Adipocyte (in vitro differentiated cells): ENCODE measurements at regions not wholly inside any gene's neighbourhood (a gene's known extent, or its start where the extent isn't known, plus 50 kb on each side); places are given as distances from the start of the nearest gene placed in this dataset.

Source experiments
- DNase-seq: peaks from one replicate; pipeline ENCODE4 v3.0.0-alpha.2; 2015; ENCODE audit warnings: low read depth
- H3K27me3 ChIP-seq: replicated peaks from 2 replicates; pipeline ENCODE4 v1.7.0; 2013; ENCODE audit warnings: mild to moderate bottlenecking, low read length, moderate library complexity; ENCODE audit not compliant: control insufficient read depth, insufficient read depth
- H3K36me3 ChIP-seq: 2 replicates; pipeline ENCODE4 v1.7.0; 2013; ENCODE audit warnings: low read length, mild to moderate bottlenecking, moderate library complexity; ENCODE audit not compliant: control insufficient read depth, insufficient read depth, severe bottlenecking
- H3K4me1 ChIP-seq: 2 replicates; pipeline ENCODE4 v1.7.0; 2013; ENCODE audit warnings: mild to moderate bottlenecking, low read length, moderate library complexity; ENCODE audit not compliant: control insufficient read depth, insufficient read depth
- H3K4me3 ChIP-seq: 2 replicates; pipeline ENCODE4 v1.7.0; 2013; ENCODE audit warnings: mild to moderate bottlenecking, low read length, moderate library complexity
- H3K9ac ChIP-seq: 2 replicates; pipeline ENCODE4 v1.7.0; 2013; ENCODE audit warnings: mild to moderate bottlenecking, low read length, moderate library complexity
- H3K9me3 ChIP-seq: 2 replicates; pipeline ENCODE4 v1.7.0; 2013; ENCODE audit warnings: mild to moderate bottlenecking, low read length, moderate library complexity; ENCODE audit not compliant: control insufficient read depth

- DNase-seq = no peak
- no peak overlapping the region for H3K9ac ChIP-seq
- no peaks in the 10 kb centered on the region for H3K4me1 ChIP-seq
- H3K9me3 ChIP-seq = no peaks in the 10 kb centered on the region
- H3K27me3 ChIP-seq = no peaks in the 10 kb centered on the region
- no peaks in the 10 kb centered on the region for H3K36me3 ChIP-seq
- no peak overlapping the region for H3K4me3 ChIP-seq
Measured at GRCh38 chr15:96878129-96878528, 547.6 kb downstream of the NR2F2 start.

- no peaks in the 10 kb centered on the region for H3K4me1 ChIP-seq
- DNase-seq = no peak
- H3K36me3 ChIP-seq = no peaks in the 10 kb centered on the region
- no peaks in the 10 kb centered on the region for H3K9me3 ChIP-seq
- no peaks in the 10 kb centered on the region for H3K27me3 ChIP-seq
- H3K9ac ChIP-seq = no peak overlapping the region
- H3K4me3 ChIP-seq = no peak overlapping the region
Measured at GRCh38 chr15:96882121-96882772, 551.7 kb downstream of the NR2F2 start.

DNA sequence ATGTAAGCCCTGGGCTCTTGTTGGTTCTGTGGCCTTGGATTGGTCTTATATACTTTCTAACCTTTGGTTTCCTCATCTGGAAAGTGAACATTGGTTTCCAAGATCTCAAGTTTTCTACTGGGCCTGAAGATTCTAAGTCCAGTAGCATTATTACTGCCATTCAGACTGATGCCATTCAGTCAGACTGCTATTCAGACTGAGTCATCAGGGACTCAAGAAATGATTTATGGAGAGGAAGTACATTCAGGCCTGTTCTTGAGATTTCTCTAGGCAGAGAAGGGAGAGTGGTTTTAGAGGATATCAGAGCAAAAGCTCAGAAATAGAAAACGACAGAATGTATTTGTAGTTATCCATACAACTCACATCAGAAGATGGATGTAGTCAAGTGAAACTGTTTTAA lies 557.2 kb downstream of the NR2F2 start:
- H3K4me1 ChIP-seq = peaks cover 4% of the 10 kb centered on the region
- H3K27me3 ChIP-seq = no peaks in the 10 kb centered on the region
- H3K36me3 ChIP-seq = no peaks in the 10 kb centered on the region
- no peak overlapping the region for H3K9ac ChIP-seq
- no peaks in the 10 kb centered on the region for H3K9me3 ChIP-seq
- no peak overlapping the region for H3K4me3 ChIP-seq
- no peak for DNase-seq

- no peaks in the 10 kb centered on the region for H3K27me3 ChIP-seq
- no peak overlapping the region for H3K9ac ChIP-seq
- DNase-seq = no peak
- H3K4me3 ChIP-seq = no peak overlapping the region
- no peaks in the 10 kb centered on the region for H3K9me3 ChIP-seq
- H3K4me1 ChIP-seq = peaks cover 4% of the 10 kb centered on the region
- H3K36me3 ChIP-seq = no peaks in the 10 kb centered on the region
Measured at GRCh38 chr15:96888764-96889163, 558.3 kb downstream of the NR2F2 start.

DNA sequence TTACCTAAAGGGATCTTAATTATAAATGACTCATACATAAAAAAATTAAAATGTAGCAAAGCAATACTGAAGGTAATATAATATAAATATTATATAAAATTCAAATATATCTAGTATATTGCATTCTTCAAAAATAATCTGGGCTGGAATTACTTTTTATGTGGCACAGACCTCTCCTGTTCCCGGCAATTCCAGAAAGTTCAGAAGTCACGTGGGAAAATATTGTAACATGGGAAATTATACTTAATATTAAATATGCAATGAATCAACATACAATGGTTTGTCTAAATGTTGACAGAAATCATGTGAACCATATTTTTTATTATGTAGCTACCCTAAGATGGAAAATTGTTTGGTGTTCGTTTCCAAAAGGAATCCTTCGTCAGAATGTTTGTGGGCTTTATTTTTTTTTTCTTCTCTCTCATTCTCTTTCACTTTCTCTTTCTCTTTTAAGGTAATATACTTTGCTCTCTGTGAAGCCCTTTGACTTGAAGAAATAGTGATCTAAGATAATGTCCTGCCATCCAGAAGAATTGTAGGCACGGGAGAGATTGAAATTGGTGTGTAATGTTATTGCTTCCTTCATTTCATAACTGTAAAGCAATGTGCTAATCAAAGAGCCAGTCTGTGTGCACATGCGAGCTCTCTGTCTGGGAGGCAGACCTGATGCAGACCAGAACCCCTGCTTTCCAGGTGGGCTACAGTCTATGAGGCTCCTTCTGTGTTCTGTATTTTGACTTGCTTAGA lies 559.4 kb downstream of the NR2F2 start:
- Histone ChIP-seq H3K4me3 (peak overlapping the region; percentile 78), H3K27me3 (no peaks in the 10 kb centered on the region), H3K4me1 (peaks cover 4% of the 10 kb centered on the region), H3K9me3 (no peaks in the 10 kb centered on the region), H3K36me3 (no peaks in the 10 kb centered on the region), H3K9ac (peak overlapping the region; percentile 44)
- no peak for DNase-seq

GRCh38 chr15:96891046-96891445 lies 560.5 kb downstream of the NR2F2 start:
- peak overlapping the region; percentile 46 for H3K9ac ChIP-seq
- no peaks in the 10 kb centered on the region for H3K27me3 ChIP-seq
- DNase-seq = no peak
- no peaks in the 10 kb centered on the region for H3K36me3 ChIP-seq
- peaks cover 4% of the 10 kb centered on the region for H3K4me1 ChIP-seq
- peak overlapping the region; percentile 78 for H3K4me3 ChIP-seq
- no peaks in the 10 kb centered on the region for H3K9me3 ChIP-seq

DNA sequence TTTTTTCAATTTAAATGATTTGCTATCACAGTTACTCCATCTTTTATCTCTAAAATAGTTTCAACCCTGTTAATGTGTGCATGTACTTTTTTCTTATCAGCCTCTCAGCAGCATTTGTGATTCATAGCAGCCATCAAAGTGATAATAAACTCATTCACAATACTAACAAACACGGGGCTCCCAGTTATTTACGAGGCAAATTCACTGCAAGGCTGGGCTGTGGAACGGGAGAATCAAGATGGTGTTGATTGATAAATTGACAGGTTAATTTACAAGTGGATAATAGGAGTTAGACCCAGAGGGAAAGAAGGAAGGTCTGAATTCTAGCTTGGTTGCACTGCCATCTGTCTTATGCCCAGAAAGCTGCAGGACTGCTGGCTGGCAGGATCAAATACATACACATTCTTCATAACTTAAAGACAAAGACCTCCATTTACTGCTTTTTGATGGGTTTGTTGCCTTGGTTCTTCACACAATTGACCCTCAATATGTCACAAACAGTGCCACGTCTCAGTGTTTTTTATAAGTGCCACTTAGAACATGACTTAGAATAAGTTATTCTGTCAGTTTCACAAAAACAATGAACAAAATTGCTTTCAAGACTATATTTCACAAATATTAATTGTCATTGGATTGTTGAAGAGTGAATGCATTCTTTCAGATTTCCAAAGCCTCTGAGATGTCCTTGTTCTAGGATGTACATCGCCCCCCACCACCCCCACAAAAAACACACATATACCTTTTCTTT lies 562.8 kb downstream of the NR2F2 start:
- Histone ChIP-seq H3K9me3 (no peaks in the 10 kb centered on the region), H3K36me3 (no peaks in the 10 kb centered on the region), H3K27me3 (no peaks in the 10 kb centered on the region), H3K4me3 (no peak overlapping the region), H3K4me1 (peaks cover 4% of the 10 kb centered on the region), H3K9ac (no peak overlapping the region)
- peak; percentile 9 for DNase-seq

DNA sequence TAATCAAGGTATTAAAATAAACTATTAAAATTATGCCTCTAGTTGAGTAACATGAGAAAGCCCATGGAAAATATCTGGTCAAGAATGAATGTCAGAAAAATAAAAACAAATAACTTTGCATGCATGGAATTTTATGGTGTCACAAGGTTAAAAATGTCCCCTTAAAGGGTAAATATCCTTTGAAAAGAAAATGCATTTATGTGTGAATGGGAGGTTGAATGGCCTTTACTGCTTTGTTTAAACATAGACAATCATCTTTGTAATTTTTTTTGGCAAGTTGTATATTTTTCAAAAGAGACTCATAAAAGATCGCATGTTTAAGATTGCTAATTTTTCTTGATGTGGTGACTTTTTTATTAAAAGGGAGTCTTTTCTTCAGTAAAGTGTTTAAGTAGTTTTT lies 564.2 kb downstream of the NR2F2 start:
- no peak overlapping the region for H3K9ac ChIP-seq
- no peak overlapping the region for H3K4me3 ChIP-seq
- H3K4me1 ChIP-seq = no peaks in the 10 kb centered on the region

GRCh38 chr15:96896766-96897165 lies 566.3 kb downstream of the NR2F2 start:
- no peak for DNase-seq
- Histone ChIP-seq H3K36me3 (no peaks in the 10 kb centered on the region), H3K9ac (no peak overlapping the region), H3K27me3 (no peaks in the 10 kb centered on the region), H3K4me3 (no peak overlapping the region), H3K9me3 (no peaks in the 10 kb centered on the region), H3K4me1 (no peaks in the 10 kb centered on the region)

More for the DNA sequence above, 564.2 kb downstream of the NR2F2 start:
- Histone ChIP-seq H3K27me3 (no peaks in the 10 kb centered on the region), H3K9me3 (no peaks in the 10 kb centered on the region), H3K36me3 (no peaks in the 10 kb centered on the region)
- DNase-seq = no peak

DNA sequence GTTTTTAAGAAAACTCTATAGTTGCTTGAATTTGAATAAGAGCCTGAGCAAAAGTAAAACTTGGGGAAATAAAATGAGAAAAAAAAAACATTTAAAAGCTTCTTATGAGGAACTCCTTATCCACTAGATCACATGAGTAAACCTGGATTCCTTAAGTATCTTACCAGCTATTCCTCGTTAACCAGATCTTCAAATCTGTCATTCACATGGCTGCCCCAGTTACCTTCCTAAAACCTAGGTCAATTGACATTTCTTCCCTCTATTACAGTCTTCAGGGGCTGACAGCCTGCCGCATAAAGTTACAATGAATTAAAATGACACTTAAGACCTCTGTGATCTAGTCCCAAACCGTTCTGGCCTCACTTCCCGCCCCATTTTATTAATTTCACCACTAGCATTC lies 583.6 kb downstream of the NR2F2 start:
- Histone ChIP-seq H3K9ac (no peak overlapping the region), H3K9me3 (peaks cover 45% of the 10 kb centered on the region), H3K4me1 (no peaks in the 10 kb centered on the region), H3K27me3 (no peaks in the 10 kb centered on the region), H3K4me3 (no peak overlapping the region), H3K36me3 (no peaks in the 10 kb centered on the region)
- DNase-seq = no peak

DNA sequence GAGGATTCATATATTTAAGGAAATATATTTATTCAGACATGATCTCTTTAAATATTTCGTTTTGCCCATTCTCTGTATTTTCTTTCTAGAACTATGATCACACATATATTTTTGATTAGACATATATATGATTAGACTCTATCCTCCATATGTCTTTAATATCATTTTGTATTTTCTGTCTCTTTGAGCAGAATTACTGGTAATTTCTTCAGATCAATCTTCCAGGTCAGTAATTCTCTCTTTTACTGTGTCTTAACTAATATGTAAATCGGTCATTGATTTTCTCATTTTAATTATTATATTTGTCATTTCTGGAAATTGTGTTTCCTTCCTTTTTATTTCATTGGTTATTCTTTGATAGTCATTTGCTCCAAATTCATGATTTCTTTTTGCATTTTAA lies 586.2 kb downstream of the NR2F2 start:
- peaks cover 52% of the 10 kb centered on the region for H3K9me3 ChIP-seq
- no peaks in the 10 kb centered on the region for H3K4me1 ChIP-seq
- no peak for DNase-seq
- H3K27me3 ChIP-seq = no peaks in the 10 kb centered on the region
- no peak overlapping the region for H3K4me3 ChIP-seq
- H3K36me3 ChIP-seq = no peaks in the 10 kb centered on the region
- H3K9ac ChIP-seq = no peak overlapping the region
